ENCODE measurements at regions not wholly inside any gene's neighbourhood (a gene's known extent, or its start where the extent isn't known, plus 50 kb on each side); places are given as distances from the start of the nearest gene placed in this dataset.

GRCh38 chr18:47689371-47689770 lies 241.1 kb downstream of the SMAD2 start (continued):
- TF ChIP-seq REST (IDR thresholded peaks at IDR 0.05; ENCODE audit: unreplicated experiment) = no peak
- TF ChIP-seq CTCF (conservative IDR thresholded peaks at IDR 0.05; ENCODE audit: low read depth in 2 of 2) = no peak
- TF ChIP-seq ETS1 (IDR thresholded peaks at IDR 0.05) = no peak
- no peak for TF ChIP-seq STAT1 (IDR thresholded peaks at IDR 0.05; ENCODE audit: unreplicated experiment)
- no peak for TF ChIP-seq JUNB (IDR thresholded peaks at IDR 0.05; ENCODE audit: unreplicated experiment)
- TF ChIP-seq EZH2 (IDR thresholded peaks at IDR 0.05; ENCODE audit: low read depth, unreplicated experiment) = no peak

GRCh38 chr18:47686806-47687205 lies 243.7 kb downstream of the SMAD2 start:
- Histone ChIP-seq H3K9me2 (ENCODE audit: insufficient read depth) (no peaks in the 10 kb centered on the region), H3K36me3 (ENCODE audit: insufficient read depth) (no peaks in the 10 kb centered on the region), H4K20me1 (replicated peaks; ENCODE audit: insufficient read depth) (no peaks in the 10 kb centered on the region), H3K4me2 (no peak overlapping the region), H3K27ac (ENCODE audit: low read depth) (no peak overlapping the region), H3K27me3 (ENCODE audit: insufficient read depth) (no peaks in the 10 kb centered on the region), H2AFZ (no peak overlapping the region), H3K79me2 (replicated peaks; ENCODE audit: insufficient read depth) (no peaks in the 10 kb centered on the region), H3F3A (replicated peaks; ENCODE audit: low read depth) (no peaks in the 10 kb centered on the region), H3K4me3 (no peak overlapping the region), H3K4me1 (ENCODE audit: insufficient read depth) (no peaks in the 10 kb centered on the region; the same call in 1 of the 2 replicates)
- peaks cover 3% of the 10 kb centered on the region for H3K27me3 Mint-ChIP-seq (ENCODE audit: insufficient read depth, low read depth, poor library complexity)
- no peaks in the 10 kb centered on the region for H3K36me3 Mint-ChIP-seq (ENCODE audit: low read depth)
- ATAC-seq (no peak), DNase-seq (ENCODE audit: low spot score) (no peak)
- no peaks in the 10 kb centered on the region for H3K9me3 Mint-ChIP-seq
- no peak overlapping the region for H3K4me3 Mint-ChIP-seq
- peaks cover 6% of the 10 kb centered on the region; the same call in 2 of the 3 replicates for H3K4me1 Mint-ChIP-seq
- H3K27ac Mint-ChIP-seq = no peak overlapping the region
- no peak for TF ChIP-seq REST (IDR thresholded peaks at IDR 0.05; ENCODE audit: unreplicated experiment)
- no peak for TF ChIP-seq ZNF462 (CRISPR knock-in tag; IDR thresholded peaks at IDR 0.05)
